Fibroblast of pulmonary artery (primary cell): ENCODE measurements at regions not wholly inside any gene's neighbourhood (a gene's known extent, or its start where the extent isn't known, plus 50 kb on each side); places are given as distances from the start of the nearest gene placed in this dataset.

Experiments used
- DNase-seq: peaks from one replicate; pipeline ENCODE4 v3.0.0-alpha.2; 2010; ENCODE audit warnings: low read depth
- H3K4me3 ChIP-seq: replicated peaks from 2 replicates; pipeline ENCODE4 v1.5.1; 2011; ENCODE audit warnings: low read depth, mild to moderate bottlenecking, control low read depth, low read length, moderate library complexity
- CTCF ChIP-seq: IDR thresholded peaks from 2 replicates; pipeline ENCODE4 v1.5.1; 2011; ENCODE audit warnings: mild to moderate bottlenecking, control low read depth, low read length, inconsistent platforms; ENCODE audit errors: missing control alignments

- no peak overlapping the region for H3K4me3 ChIP-seq
- TF ChIP-seq CTCF = no peak
- peak; percentile 14 for DNase-seq
Measured at GRCh38 chrX:96027407-96027806, 657.2 kb upstream of the DIAPH2 start.

- no peak overlapping the region for H3K4me3 ChIP-seq
- TF ChIP-seq CTCF = no peak
- DNase-seq = no peak
Measured at GRCh38 chrX:96052078-96052477, 632.6 kb upstream of the DIAPH2 start.

- no peak for TF ChIP-seq CTCF
- DNase-seq = no peak
- no peak overlapping the region for H3K4me3 ChIP-seq
Measured at GRCh38 chrX:96081891-96082290, 602.8 kb upstream of the DIAPH2 start.

GRCh38 chrX:96094616-96095015 is 590.0 kb upstream of the DIAPH2 start:
- no peak for TF ChIP-seq CTCF
- no peak for DNase-seq
- no peak overlapping the region for H3K4me3 ChIP-seq

- no peak for TF ChIP-seq CTCF
- H3K4me3 ChIP-seq = no peak overlapping the region
- no peak for DNase-seq
Measured at GRCh38 chrX:96098471-96098870, 586.2 kb upstream of the DIAPH2 start.

- DNase-seq = no peak
- H3K4me3 ChIP-seq = no peak overlapping the region
Measured at GRCh38 chrX:96102997-96103396, 581.6 kb upstream of the DIAPH2 start.

GRCh38 chrX:96112689-96113088 is 572.0 kb upstream of the DIAPH2 start:
- DNase-seq = no peak
- TF ChIP-seq CTCF = no peak
- H3K4me3 ChIP-seq = no peak overlapping the region

More at GRCh38 chrX:96102997-96103396, 581.6 kb upstream of the DIAPH2 start:
- TF ChIP-seq CTCF = no peak
